Suprapubic skin (tissue), 4 donors: ENCODE measurements at regions not wholly inside any gene's neighbourhood (a gene's known extent, or its start where the extent isn't known, plus 50 kb on each side); places are given as distances from the start of the nearest gene placed in this dataset.

Experiments
- DNase-seq, 2 donors: peaks; one replicate each; pipeline ENCODE4 v3.0.0-alpha.2; 2019; ENCODE audit warnings: low spot score in 2 of 2
- H3K27ac ChIP-seq: fragments of 200-600 bp; sonication (generic); one replicate; pipeline ENCODE4 v1.5.1; 2019
- H3K27me3 ChIP-seq: fragments of 200-600 bp; sonication (generic); one replicate; pipeline ENCODE4 v1.5.1; 2019
- H3K36me3 ChIP-seq: fragments of 200-600 bp; sonication (generic); one replicate; pipeline ENCODE4 v1.5.1; 2019
- H3K4me1 ChIP-seq: fragments of 200-600 bp; sonication (generic); one replicate; pipeline ENCODE4 v1.5.1; 2019
- H3K4me3 ChIP-seq: fragments of 200-600 bp; sonication (generic); one replicate; pipeline ENCODE4 v1.5.1; 2019; ENCODE audit warnings: mild to moderate bottlenecking
- H3K9me3 ChIP-seq: fragments of 200-600 bp; sonication (generic); one replicate; pipeline ENCODE4 v1.5.1; 2019
- CTCF ChIP-seq, 2 donors: fragments of 200-600 bp in 1 of 2; fragments of 450-650 bp in 1 of 2; sonication (generic) in 1 of 2; IDR thresholded peaks; one replicate each; pipeline ENCODE4 v1.5.1; 2016 to 2019; ENCODE audit warnings: antibody characterized with exemption in 2 of 2, mild to moderate bottlenecking in 1 of 2, moderate library complexity in 1 of 2
- EP300 ChIP-seq: sonication (generic); formaldehyde crosslinking; IDR thresholded peaks from one replicate; pipeline ENCODE4 v1.6.1; 2017; ENCODE audit warnings: antibody characterized with exemption
- POLR2A ChIP-seq, 2 donors: fragments of 450-650 bp; IDR thresholded peaks; one replicate each; pipeline ENCODE4 v1.6.1; 2017; ENCODE audit warnings: antibody characterized with exemption in 2 of 2, mild to moderate bottlenecking in 2 of 2, moderate library complexity in 2 of 2
- POLR2AphosphoS5 ChIP-seq, 3 donors: sonication (generic); formaldehyde crosslinking; IDR thresholded peaks; one replicate each; pipeline ENCODE4 v1.6.1; 2017; ENCODE audit warnings: antibody characterized with exemption in 3 of 3
- WGBS: methylation state at CpG from one replicate; pipeline ENCODE4 v1.1.5; 2018; 5-methylcytosine and 5-hydroxymethylcytosine counted together

- no peak for TF ChIP-seq CTCF (IDR thresholded peaks at IDR 0.05)
- no peaks in the 10 kb centered on the region for H3K36me3 ChIP-seq
- H3K4me3 ChIP-seq: no peak overlapping the region
- no peak for DNase-seq
- H3K4me1 ChIP-seq: peaks cover 6% of the 10 kb centered on the region
- H3K9me3 ChIP-seq: no peaks in the 10 kb centered on the region
- WGBS: 61% methylated on average over 1 of the region's 1 CpG
- H3K27me3 ChIP-seq: peaks cover 10% of the 10 kb centered on the region
- H3K27ac ChIP-seq: no peak overlapping the region
Observed at GRCh38 chr1:25150985-25151495, 81.3 kb downstream of the SYF2 start.

- no peak overlapping the region for H3K4me3 ChIP-seq
- no peak overlapping the region for H3K27ac ChIP-seq
- no peak for DNase-seq
- TF ChIP-seq EP300 (no peak), POLR2AphosphoS5 (IDR thresholded peaks at IDR 0.05) (no peak), CTCF (IDR thresholded peaks at IDR 0.05) (no peak), POLR2A (IDR thresholded peaks at IDR 0.05) (no peak)
- no peaks in the 10 kb centered on the region for H3K9me3 ChIP-seq
- WGBS: 63% methylated on average over 2 of the region's 2 CpGs
- peaks cover 6% of the 10 kb centered on the region for H3K4me1 ChIP-seq
- no peaks in the 10 kb centered on the region for H3K36me3 ChIP-seq
- H3K27me3 ChIP-seq: peaks cover 16% of the 10 kb centered on the region
Observed at GRCh38 chr1:25148673-25149300, 83.5 kb downstream of the SYF2 start.

- DNase-seq: no peak
- Histone ChIP-seq H3K4me1 (peaks cover 6% of the 10 kb centered on the region), H3K9me3 (no peaks in the 10 kb centered on the region), H3K27me3 (peaks cover 16% of the 10 kb centered on the region), H3K27ac (peak overlapping the region; percentile 14), H3K36me3 (no peaks in the 10 kb centered on the region), H3K4me3 (no peak overlapping the region)
- 29% methylated on average over 8 of the region's 15 CpGs for WGBS
- TF ChIP-seq CTCF (IDR thresholded peaks at IDR 0.05) (no peak), POLR2AphosphoS5 (IDR thresholded peaks at IDR 0.05) (no peak), POLR2A (IDR thresholded peaks at IDR 0.05) (no peak), EP300 (no peak)
Observed at GRCh38 chr1:25146451-25146855, 85.8 kb downstream of the SYF2 start.

GRCh38 chr1:25145775-25146393, 86.4 kb downstream of the SYF2 start:
- H3K4me1 ChIP-seq: peaks cover 6% of the 10 kb centered on the region
- peak overlapping the region; percentile 14 for H3K27ac ChIP-seq
- H3K4me3 ChIP-seq: no peak overlapping the region
- H3K9me3 ChIP-seq: no peaks in the 10 kb centered on the region
- no peak for DNase-seq
- TF ChIP-seq POLR2A (IDR thresholded peaks at IDR 0.05) (no peak), CTCF (IDR thresholded peaks at IDR 0.05) (no peak)
- no peaks in the 10 kb centered on the region for H3K36me3 ChIP-seq
- H3K27me3 ChIP-seq: peaks cover 16% of the 10 kb centered on the region
- WGBS: 69% methylated on average over 17 of the region's 17 CpGs

- H3K4me1 ChIP-seq: peaks cover 16% of the 10 kb centered on the region
- DNase-seq: no peak
- H3K36me3 ChIP-seq: no peaks in the 10 kb centered on the region
- H3K9me3 ChIP-seq: no peaks in the 10 kb centered on the region
- H3K4me3 ChIP-seq: no peak overlapping the region
- no peak for TF ChIP-seq EP300
- H3K27me3 ChIP-seq: peaks cover 8% of the 10 kb centered on the region
- 38% methylated on average over 15 of the region's 15 CpGs for WGBS
- no peak overlapping the region for H3K27ac ChIP-seq
Observed at GRCh38 chr1:25140073-25140797, 92.1 kb downstream of the SYF2 start.
